ENCODE measurements at regions not wholly inside any gene's neighbourhood (a gene's known extent, or its start where the extent isn't known, plus 50 kb on each side); places are given as distances from the start of the nearest gene placed in this dataset.

- TF ChIP-seq ZBTB33 (IDR thresholded peaks at IDR 0.05; ENCODE audit: extremely low read depth, insufficient replicate concordance, low read length) = no peak
Observed at GRCh38 chr2:8039732-8040131, 642.1 kb upstream of the ID2 start (continued).

- ChIA-PET CTCF (no interaction called here), RAD21 (ENCODE audit: low non-redundant PET in 1 of 2, low total read pairs in 2 of 2, uncharacterized antibody in 2 of 2, unreplicated experiment in 2 of 2) (no interaction called here), POLR2A (no interaction called here)
- TF ChIP-seq ZNF274 (IDR thresholded peaks at IDR 0.05; ENCODE audit: low read depth, low read length) = no peak
- TF ChIP-seq SRF (IDR thresholded peaks at IDR 0.05; ENCODE audit: low read depth) = no peak
- no peak for TF ChIP-seq CBX3 (IDR thresholded peaks at IDR 0.05; ENCODE audit: low read depth)
- TF ChIP-seq ELF1 (IDR thresholded peaks at IDR 0.05; ENCODE audit: borderline replicate concordance, low read depth) = no peak
- TF ChIP-seq EGR1 (IDR thresholded peaks at IDR 0.05; ENCODE audit: low read depth) = no peak
- TF ChIP-seq ZBTB33 (IDR thresholded peaks at IDR 0.05; ENCODE audit: extremely low read depth, insufficient replicate concordance, low read length) = no peak
- no peak for TF ChIP-seq ATF3 (IDR thresholded peaks at IDR 0.05)
- no peak for TF ChIP-seq CEBPB (IDR thresholded peaks at IDR 0.05; ENCODE audit: low read depth)
- no peak for TF ChIP-seq JUND (IDR thresholded peaks at IDR 0.05)
- no peak for TF ChIP-seq POLR2A (IDR thresholded peaks at IDR 0.05; ENCODE audit: borderline replicate concordance, extremely low read depth, insufficient read depth, insufficient read length)
- TF ChIP-seq FOSL1 (IDR thresholded peaks at IDR 0.05; ENCODE audit: low read depth) = no peak
- no peak for TF ChIP-seq ZFX (IDR thresholded peaks at IDR 0.05)
- TF ChIP-seq SIN3A (IDR thresholded peaks at IDR 0.05; ENCODE audit: low read depth) = no peak
- no peak for TF ChIP-seq EZH2 (IDR thresholded peaks at IDR 0.05)
- H3K27ac ChIP-seq (ENCODE audit: low read depth, low read length) = no peak overlapping the region
- intact Hi-C loops (cut with micrococcal nuclease) = no loop called here
- H3K4me3 ChIP-seq (replicated peaks in 1 of 2; ENCODE audit: low read depth in 1 of 2, low read length in 2 of 2) = no peak overlapping the region
- no peaks in the 10 kb centered on the region for H3K9me2 ChIP-seq (ENCODE audit: insufficient read depth)
- H3K36me3 ChIP-seq (ENCODE audit: control insufficient read depth in 1 of 2, insufficient read depth in 2 of 2, low read length in 2 of 2) = no peaks in the 10 kb centered on the region
- DNase-seq (ENCODE audit: low read depth, low spot score) = no peak
- no TSS peak for BruUV-seq (replicated peaks)
- ATAC-seq = no peak
- no peak overlapping the region for H3K9ac ChIP-seq (ENCODE audit: low read length)
- no peak overlapping the region for H2AFZ ChIP-seq (ENCODE audit: low read depth, low read length, poor library complexity, severe bottlenecking)
- no peaks in the 10 kb centered on the region for H4K20me1 ChIP-seq (ENCODE audit: insufficient read depth)
- H3K79me2 ChIP-seq (ENCODE audit: insufficient read depth, low read length) = no peaks in the 10 kb centered on the region
- no peaks in the 10 kb centered on the region for H3K4me1 ChIP-seq (ENCODE audit: control insufficient read depth in 1 of 2, insufficient read depth in 2 of 2, low read length in 2 of 2)
- H3K4me2 ChIP-seq (ENCODE audit: low read length) = no peak overlapping the region
- H3K27me3 ChIP-seq (ENCODE audit: insufficient read depth, low read length) = no peaks in the 10 kb centered on the region
- no peaks in the 10 kb centered on the region for H3K9me3 ChIP-seq (ENCODE audit: control insufficient read depth in 1 of 2, insufficient read depth in 1 of 2, low read depth in 1 of 2, low read length in 2 of 2)
Observed at GRCh38 chr2:8043295-8043694, 638.6 kb upstream of the ID2 start.
